ENCODE measurements at regions not wholly inside any gene's neighbourhood (a gene's known extent, or its start where the extent isn't known, plus 50 kb on each side); places are given as distances from the start of the nearest gene placed in this dataset.

DNA sequence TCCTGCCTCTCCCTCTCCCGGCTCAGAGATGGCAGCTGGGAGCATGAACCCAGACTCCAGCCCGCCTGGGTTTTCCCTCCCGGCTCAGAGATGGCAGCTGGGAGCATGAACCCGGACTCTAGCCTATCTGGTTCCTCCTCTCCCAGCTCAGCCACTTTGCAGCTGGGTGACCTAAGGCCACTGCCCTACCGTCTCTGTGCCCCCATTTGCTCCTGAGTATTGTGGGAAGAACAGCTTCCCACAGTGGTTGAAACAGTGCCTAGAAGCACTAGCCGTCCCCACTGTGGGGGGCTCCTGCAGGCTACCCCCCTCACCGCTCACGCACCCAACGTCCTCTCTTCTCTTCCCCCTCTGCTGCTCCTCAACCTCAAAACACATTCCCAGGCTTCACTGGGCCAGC is 99.9 kb upstream of the GSE1 start (continued):
- TF ChIP-seq REST (IDR thresholded peaks at IDR 0.05; ENCODE audit: low read depth, low read length): no peak
- TF ChIP-seq RFX5 (IDR thresholded peaks at IDR 0.05; ENCODE audit: low read length): no peak
- TF ChIP-seq RCOR1 (IDR thresholded peaks at IDR 0.05; ENCODE audit: low read length): no peak

GRCh38 chr16:85513649-85514048 is 99.5 kb upstream of the GSE1 start:
- Histone ChIP-seq H3K27me3 (ENCODE audit: insufficient read depth) (no peaks in the 10 kb centered on the region), H3K4me1 (ENCODE audit: control insufficient read depth in 1 of 2, insufficient read depth in 2 of 2, low read depth in 1 of 2, low read length in 1 of 2) (peaks cover 25 to 49% of the 10 kb centered on the region in 2 experiments; a peak in 3 of 4 replicates), H3F3A (replicated peaks; ENCODE audit: insufficient read depth) (no peaks in the 10 kb centered on the region), H3K4me3 (ENCODE audit: low read depth in 2 of 2, low read length in 1 of 2) (no peak overlapping the region), H3K79me2 (ENCODE audit: insufficient read depth) (no peaks in the 10 kb centered on the region), H3K27ac (ENCODE audit: low read depth in 2 of 2, low read length in 1 of 2) (peak overlapping the region; percentile 68 to 81; a peak in 3 of 4 replicates), H3K9ac (no peak overlapping the region; the same call in 1 of the 2 replicates), H4K20me1 (ENCODE audit: insufficient read depth) (no peaks in the 10 kb centered on the region), H3K9me3 (no peaks in the 10 kb centered on the region), H2AFZ (ENCODE audit: low read depth) (no peak overlapping the region), H3K9me2 (no peaks in the 10 kb centered on the region), H3K4me2 (0 out of 2 replicates have a peak overlapping the region, but pooled peaks have one; percentile 63), H3K36me3 (replicated peaks in 1 of 2; ENCODE audit: control insufficient read depth in 1 of 2, insufficient read depth in 2 of 2, low read length in 1 of 2) (no peaks in the 10 kb centered on the region)
- 87% methylated on average over 6 of the region's 10 CpGs for WGBS (ENCODE audit: low lambda C conversion rate)
- DNase-seq: no peak
- CTCF ChIA-PET: interaction anchor here (0.8 to 3.3 kb wide), 8 partner anchors 16 to 97 kb away, joined by 3 to 16 read pairs (median 4); no protein-coding TSS in a partner anchor
- POLR2A ChIA-PET: no interaction called here
- no peak for TF ChIP-seq RCOR1 (IDR thresholded peaks at IDR 0.05; ENCODE audit: low read length)
- no peak for TF ChIP-seq TEAD4 (IDR thresholded peaks at IDR 0.05; ENCODE audit: borderline replicate concordance, insufficient read depth)
- TF ChIP-seq CHD2 (IDR thresholded peaks at IDR 0.05; ENCODE audit: low read length, partially characterized antibody): no peak
- TF ChIP-seq SMC3 (IDR thresholded peaks at IDR 0.05; ENCODE audit: low read depth, low read length): no peak
- TF ChIP-seq, protein P1, sequence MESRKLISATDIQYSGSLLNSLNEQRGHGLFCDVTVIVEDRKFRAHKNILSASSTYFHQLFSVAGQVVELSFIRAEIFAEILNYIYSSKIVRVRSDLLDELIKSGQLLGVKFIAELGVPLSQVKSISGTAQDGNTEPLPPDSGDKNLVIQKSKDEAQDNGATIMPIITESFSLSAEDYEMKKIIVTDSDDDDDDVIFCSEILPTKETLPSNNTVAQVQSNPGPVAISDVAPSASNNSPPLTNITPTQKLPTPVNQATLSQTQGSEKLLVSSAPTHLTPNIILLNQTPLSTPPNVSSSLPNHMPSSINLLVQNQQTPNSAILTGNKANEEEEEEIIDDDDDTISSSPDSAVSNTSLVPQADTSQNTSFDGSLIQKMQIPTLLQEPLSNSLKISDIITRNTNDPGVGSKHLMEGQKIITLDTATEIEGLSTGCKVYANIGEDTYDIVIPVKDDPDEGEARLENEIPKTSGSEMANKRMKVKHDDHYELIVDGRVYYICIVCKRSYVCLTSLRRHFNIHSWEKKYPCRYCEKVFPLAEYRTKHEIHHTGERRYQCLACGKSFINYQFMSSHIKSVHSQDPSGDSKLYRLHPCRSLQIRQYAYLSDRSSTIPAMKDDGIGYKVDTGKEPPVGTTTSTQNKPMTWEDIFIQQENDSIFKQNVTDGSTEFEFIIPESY (IDR thresholded peaks at IDR 0.05; ENCODE audit: borderline replicate concordance, low read depth): no peak
- TF ChIP-seq TCF12 (IDR thresholded peaks at IDR 0.05): no peak
- TF ChIP-seq SIN3A (IDR thresholded peaks at IDR 0.05; ENCODE audit: borderline replicate concordance, low read depth, low read length): no peak
- TF ChIP-seq YY1 (IDR thresholded peaks at IDR 0.05; ENCODE audit: low read depth): no peak
- TF ChIP-seq REST (IDR thresholded peaks at IDR 0.05; ENCODE audit: low read depth, low read length): no peak
- no peak for TF ChIP-seq POLR2AphosphoS5 (IDR thresholded peaks at IDR 0.05; ENCODE audit: low read depth, low read length)
- TF ChIP-seq, protein P2, sequence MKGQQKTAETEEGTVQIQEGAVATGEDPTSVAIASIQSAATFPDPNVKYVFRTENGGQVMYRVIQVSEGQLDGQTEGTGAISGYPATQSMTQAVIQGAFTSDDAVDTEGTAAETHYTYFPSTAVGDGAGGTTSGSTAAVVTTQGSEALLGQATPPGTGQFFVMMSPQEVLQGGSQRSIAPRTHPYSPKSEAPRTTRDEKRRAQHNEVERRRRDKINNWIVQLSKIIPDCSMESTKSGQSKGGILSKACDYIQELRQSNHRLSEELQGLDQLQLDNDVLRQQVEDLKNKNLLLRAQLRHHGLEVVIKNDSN (IDR thresholded peaks at IDR 0.05; ENCODE audit: borderline replicate concordance, low read depth): no peak
- TF ChIP-seq, protein P3, sequence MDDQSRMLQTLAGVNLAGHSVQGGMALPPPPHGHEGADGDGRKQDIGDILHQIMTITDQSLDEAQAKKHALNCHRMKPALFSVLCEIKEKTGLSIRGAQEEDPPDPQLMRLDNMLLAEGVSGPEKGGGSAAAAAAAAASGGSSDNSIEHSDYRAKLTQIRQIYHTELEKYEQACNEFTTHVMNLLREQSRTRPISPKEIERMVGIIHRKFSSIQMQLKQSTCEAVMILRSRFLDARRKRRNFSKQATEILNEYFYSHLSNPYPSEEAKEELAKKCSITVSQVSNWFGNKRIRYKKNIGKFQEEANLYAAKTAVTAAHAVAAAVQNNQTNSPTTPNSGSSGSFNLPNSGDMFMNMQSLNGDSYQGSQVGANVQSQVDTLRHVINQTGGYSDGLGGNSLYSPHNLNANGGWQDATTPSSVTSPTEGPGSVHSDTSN (IDR thresholded peaks at IDR 0.05): no peak
- no peak for TF ChIP-seq FOSL2 (IDR thresholded peaks at IDR 0.05; ENCODE audit: borderline replicate concordance, low read depth)
- TF ChIP-seq FOXJ3 (CRISPR knock-in tag; IDR thresholded peaks at IDR 0.05): no peak
- TF ChIP-seq RAD21 (IDR thresholded peaks at IDR 0.05; ENCODE audit: low read length): no peak
